ENCODE measurements at regions not wholly inside any gene's neighbourhood (a gene's known extent, or its start where the extent isn't known, plus 50 kb on each side); places are given as distances from the start of the nearest gene placed in this dataset.

DNA sequence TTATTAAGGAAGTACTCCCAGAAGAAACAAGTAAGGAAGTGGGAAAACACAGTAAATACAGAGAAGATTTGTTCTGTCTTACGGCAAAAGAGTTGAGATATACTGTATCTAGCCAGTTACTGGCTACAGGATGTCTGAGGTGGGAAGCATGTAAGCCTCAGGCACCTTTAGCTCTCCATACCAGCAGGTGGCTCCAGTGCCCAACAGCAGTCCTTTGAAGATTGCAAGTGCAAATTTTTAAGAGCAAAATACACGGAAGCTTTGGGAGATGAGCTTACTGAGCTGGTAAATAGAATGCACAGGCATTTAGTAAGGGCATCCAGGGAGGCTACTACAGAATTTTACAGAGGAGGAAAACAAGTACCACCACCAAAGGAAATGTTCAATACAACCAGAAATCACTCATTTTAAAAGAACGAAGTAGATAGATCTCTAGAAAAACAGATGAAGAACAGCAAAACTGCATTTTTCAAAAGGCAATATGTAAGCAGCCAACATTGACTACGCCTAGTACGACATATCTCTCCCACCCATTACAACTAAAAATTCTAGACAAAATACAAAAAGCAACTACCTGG, 57.9 kb upstream of the VSTM2B start:
- TF ChIP-seq, protein P1, sequence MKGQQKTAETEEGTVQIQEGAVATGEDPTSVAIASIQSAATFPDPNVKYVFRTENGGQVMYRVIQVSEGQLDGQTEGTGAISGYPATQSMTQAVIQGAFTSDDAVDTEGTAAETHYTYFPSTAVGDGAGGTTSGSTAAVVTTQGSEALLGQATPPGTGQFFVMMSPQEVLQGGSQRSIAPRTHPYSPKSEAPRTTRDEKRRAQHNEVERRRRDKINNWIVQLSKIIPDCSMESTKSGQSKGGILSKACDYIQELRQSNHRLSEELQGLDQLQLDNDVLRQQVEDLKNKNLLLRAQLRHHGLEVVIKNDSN (IDR thresholded peaks at IDR 0.05) = no peak
- peak; percentile 53 for TF ChIP-seq RAD21 (IDR thresholded peaks at IDR 0.05; ENCODE audit: low read depth)

DNA sequence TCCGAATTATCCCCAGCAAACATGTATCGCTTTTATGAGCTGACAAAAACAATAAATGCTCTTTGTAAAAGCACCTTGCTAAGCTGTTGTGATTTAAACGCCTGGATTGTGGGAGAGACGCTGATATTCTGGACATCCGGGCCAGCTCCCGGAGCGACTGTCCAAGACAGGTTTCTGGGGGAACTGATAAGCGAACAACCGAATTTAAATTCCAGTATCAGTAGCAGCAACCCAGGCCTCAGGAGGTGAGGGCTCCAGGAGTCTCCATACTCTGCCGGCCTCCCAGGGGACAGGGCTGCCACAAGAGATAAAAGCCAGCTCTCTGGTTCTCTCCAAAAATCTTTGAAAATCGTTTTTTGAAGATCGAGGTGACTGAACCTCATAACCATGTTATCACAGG, 50.3 kb upstream of the VSTM2B start:
- TF ChIP-seq CREB1 (IDR thresholded peaks at IDR 0.05; ENCODE audit: low read depth) = no peak
- no peak for TF ChIP-seq NFIC (IDR thresholded peaks at IDR 0.05)
- no peak for TF ChIP-seq EGR1 (IDR thresholded peaks at IDR 0.05)
- TF ChIP-seq TAF1 (IDR thresholded peaks at IDR 0.05; ENCODE audit: low read depth) = no peak
- TF ChIP-seq, protein P2, sequence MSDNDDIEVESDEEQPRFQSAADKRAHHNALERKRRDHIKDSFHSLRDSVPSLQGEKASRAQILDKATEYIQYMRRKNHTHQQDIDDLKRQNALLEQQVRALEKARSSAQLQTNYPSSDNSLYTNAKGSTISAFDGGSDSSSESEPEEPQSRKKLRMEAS (IDR thresholded peaks at IDR 0.05) = no peak
- no peak for TF ChIP-seq TEAD4 (IDR thresholded peaks at IDR 0.05)
- TF ChIP-seq, protein P1 (IDR thresholded peaks at IDR 0.05) = no peak
- TF ChIP-seq CEBPB (IDR thresholded peaks at IDR 0.05) = no peak
- no peak for TF ChIP-seq YY1 (IDR thresholded peaks at IDR 0.05; ENCODE audit: low read depth)
- TF ChIP-seq RAD21 (IDR thresholded peaks at IDR 0.05; ENCODE audit: low read depth) = no peak
- TF ChIP-seq, protein P3, sequence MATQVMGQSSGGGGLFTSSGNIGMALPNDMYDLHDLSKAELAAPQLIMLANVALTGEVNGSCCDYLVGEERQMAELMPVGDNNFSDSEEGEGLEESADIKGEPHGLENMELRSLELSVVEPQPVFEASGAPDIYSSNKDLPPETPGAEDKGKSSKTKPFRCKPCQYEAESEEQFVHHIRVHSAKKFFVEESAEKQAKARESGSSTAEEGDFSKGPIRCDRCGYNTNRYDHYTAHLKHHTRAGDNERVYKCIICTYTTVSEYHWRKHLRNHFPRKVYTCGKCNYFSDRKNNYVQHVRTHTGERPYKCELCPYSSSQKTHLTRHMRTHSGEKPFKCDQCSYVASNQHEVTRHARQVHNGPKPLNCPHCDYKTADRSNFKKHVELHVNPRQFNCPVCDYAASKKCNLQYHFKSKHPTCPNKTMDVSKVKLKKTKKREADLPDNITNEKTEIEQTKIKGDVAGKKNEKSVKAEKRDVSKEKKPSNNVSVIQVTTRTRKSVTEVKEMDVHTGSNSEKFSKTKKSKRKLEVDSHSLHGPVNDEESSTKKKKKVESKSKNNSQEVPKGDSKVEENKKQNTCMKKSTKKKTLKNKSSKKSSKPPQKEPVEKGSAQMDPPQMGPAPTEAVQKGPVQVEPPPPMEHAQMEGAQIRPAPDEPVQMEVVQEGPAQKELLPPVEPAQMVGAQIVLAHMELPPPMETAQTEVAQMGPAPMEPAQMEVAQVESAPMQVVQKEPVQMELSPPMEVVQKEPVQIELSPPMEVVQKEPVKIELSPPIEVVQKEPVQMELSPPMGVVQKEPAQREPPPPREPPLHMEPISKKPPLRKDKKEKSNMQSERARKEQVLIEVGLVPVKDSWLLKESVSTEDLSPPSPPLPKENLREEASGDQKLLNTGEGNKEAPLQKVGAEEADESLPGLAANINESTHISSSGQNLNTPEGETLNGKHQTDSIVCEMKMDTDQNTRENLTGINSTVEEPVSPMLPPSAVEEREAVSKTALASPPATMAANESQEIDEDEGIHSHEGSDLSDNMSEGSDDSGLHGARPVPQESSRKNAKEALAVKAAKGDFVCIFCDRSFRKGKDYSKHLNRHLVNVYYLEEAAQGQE (IDR thresholded peaks at IDR 0.05; ENCODE audit: low read depth) = no peak
- no peak for TF ChIP-seq ZBTB7A (IDR thresholded peaks at IDR 0.05; ENCODE audit: low read depth)
- TF ChIP-seq EP300 (IDR thresholded peaks at IDR 0.05; ENCODE audit: borderline replicate concordance) = no peak
- no peak for TF ChIP-seq FOXM1 (IDR thresholded peaks at IDR 0.05; ENCODE audit: borderline replicate concordance, low read depth)
- no peak for TF ChIP-seq TCF12 (IDR thresholded peaks at IDR 0.05; ENCODE audit: low read depth)
